Osteocyte (in vitro differentiated cells): ENCODE measurements at regions not wholly inside any gene's neighbourhood (a gene's known extent, or its start where the extent isn't known, plus 50 kb on each side); places are given as distances from the start of the nearest gene placed in this dataset.
"Not testable (repeated sequence)": the region's sequence is repeated elsewhere in the genome, so short reads cannot be mapped to it uniquely, and the experiment has no call there.

ENCODE experiments used
- DNase-seq: peaks from one replicate; pipeline ENCODE4 v3.0.0; 2021; ENCODE audit warnings: mixed read lengths; ENCODE audit not compliant: unreplicated experiment; ENCODE audit errors: extremely low spot score
- H3K27ac Mint-ChIP-seq: one replicate; pipeline ENCODE4 v1.8.0; 2021; ENCODE audit warnings: mild to moderate bottlenecking, mixed read lengths; ENCODE audit not compliant: unreplicated experiment
- H3K27me3 Mint-ChIP-seq: one replicate; pipeline ENCODE4 v1.8.0; 2021; ENCODE audit warnings: mixed read lengths; ENCODE audit not compliant: unreplicated experiment
- H3K36me3 Mint-ChIP-seq: one replicate; pipeline ENCODE4 v1.8.0; 2021; ENCODE audit warnings: mixed read lengths; ENCODE audit not compliant: unreplicated experiment
- H3K4me1 Mint-ChIP-seq: one replicate; pipeline ENCODE4 v1.8.0; 2021; ENCODE audit warnings: mixed read lengths; ENCODE audit not compliant: unreplicated experiment
- H3K4me3 Mint-ChIP-seq: one replicate; pipeline ENCODE4 v1.8.0; 2021; ENCODE audit warnings: mild to moderate bottlenecking, moderate library complexity, mixed read lengths; ENCODE audit not compliant: unreplicated experiment
- H3K9me3 Mint-ChIP-seq: one replicate; pipeline ENCODE4 v1.8.0; 2021; ENCODE audit warnings: mixed read lengths; ENCODE audit not compliant: unreplicated experiment
- TF ChIP-seq, protein P1 (sequence below): fragments of 200-600 bp; sonication (generic); IDR thresholded peaks from 2 replicates; pipeline ENCODE4 v1.5.0; 2021; ENCODE audit warnings: antibody characterized with exemption, mild to moderate bottlenecking, moderate library complexity

DNA sequence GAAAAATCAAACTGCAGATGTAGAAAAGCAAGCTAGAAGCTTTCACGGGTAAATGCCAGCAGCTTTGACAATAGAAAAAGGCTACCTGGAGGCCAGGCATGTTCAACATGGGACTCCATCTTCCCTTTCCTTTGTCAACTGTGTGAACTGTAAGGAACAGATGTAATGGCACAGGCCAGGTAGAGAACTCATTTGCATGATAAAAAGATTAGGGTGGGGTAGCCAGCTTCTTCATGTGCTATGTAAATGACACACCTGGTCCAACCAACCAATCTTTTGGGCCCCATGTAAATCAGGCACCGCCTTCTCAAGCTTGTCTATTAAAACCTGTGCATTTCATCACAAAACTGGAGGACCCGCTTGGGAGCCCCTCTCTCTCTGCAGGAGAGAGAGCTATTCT lies 686.5 kb upstream of the GOLIM4 start:
- TF ChIP-seq, protein P1, sequence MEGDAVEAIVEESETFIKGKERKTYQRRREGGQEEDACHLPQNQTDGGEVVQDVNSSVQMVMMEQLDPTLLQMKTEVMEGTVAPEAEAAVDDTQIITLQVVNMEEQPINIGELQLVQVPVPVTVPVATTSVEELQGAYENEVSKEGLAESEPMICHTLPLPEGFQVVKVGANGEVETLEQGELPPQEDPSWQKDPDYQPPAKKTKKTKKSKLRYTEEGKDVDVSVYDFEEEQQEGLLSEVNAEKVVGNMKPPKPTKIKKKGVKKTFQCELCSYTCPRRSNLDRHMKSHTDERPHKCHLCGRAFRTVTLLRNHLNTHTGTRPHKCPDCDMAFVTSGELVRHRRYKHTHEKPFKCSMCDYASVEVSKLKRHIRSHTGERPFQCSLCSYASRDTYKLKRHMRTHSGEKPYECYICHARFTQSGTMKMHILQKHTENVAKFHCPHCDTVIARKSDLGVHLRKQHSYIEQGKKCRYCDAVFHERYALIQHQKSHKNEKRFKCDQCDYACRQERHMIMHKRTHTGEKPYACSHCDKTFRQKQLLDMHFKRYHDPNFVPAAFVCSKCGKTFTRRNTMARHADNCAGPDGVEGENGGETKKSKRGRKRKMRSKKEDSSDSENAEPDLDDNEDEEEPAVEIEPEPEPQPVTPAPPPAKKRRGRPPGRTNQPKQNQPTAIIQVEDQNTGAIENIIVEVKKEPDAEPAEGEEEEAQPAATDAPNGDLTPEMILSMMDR, result no peak
- no peaks in the 10 kb centered on the region for H3K27me3 Mint-ChIP-seq
- no peak for DNase-seq
- H3K36me3 Mint-ChIP-seq, result no peaks in the 10 kb centered on the region
- H3K4me1 Mint-ChIP-seq, result peaks cover 4% of the 10 kb centered on the region
- H3K9me3 Mint-ChIP-seq, result peaks cover 33% of the 10 kb centered on the region
- no peak overlapping the region for H3K4me3 Mint-ChIP-seq
- H3K27ac Mint-ChIP-seq, result no peak overlapping the region

DNA sequence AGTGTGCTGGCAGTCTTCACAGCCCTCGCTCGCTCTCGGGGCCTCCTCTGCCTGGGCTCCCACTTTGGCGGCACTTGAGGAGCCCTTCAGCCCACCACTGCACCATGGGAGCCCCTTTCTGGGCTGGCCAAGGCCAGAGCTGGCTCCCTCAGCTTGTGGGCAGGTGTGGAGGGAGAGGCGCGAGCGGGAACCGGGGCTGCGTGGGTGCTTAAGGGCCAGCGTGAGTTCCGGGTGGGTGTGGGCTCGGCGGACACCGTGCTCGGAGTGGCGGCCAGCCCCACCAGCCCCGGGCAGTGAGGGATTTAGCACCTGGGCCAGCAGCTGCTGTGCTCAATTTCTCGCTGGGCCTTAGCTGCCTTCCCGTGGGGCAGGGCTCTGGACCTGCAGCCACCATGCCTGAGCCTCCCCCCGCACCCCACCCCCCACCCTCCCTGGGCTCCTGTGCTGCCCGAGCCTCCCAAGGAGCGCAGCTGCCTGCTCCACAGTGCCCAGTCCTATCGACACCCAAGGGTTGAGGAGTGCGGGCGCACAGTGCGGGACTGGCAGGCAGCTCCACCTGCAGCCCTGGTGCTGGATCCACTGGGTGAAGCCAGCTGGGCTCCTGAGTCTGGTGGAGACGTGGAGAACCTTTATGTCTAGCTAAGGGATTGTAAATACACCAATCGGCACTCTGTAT lies 684.4 kb upstream of the GOLIM4 start:
- not testable (repeated sequence) for H3K27ac Mint-ChIP-seq, H3K4me1 Mint-ChIP-seq, DNase-seq, H3K36me3 Mint-ChIP-seq, H3K4me3 Mint-ChIP-seq, H3K27me3 Mint-ChIP-seq
- H3K9me3 Mint-ChIP-seq, result peaks cover 22% of the 10 kb centered on the region

DNA sequence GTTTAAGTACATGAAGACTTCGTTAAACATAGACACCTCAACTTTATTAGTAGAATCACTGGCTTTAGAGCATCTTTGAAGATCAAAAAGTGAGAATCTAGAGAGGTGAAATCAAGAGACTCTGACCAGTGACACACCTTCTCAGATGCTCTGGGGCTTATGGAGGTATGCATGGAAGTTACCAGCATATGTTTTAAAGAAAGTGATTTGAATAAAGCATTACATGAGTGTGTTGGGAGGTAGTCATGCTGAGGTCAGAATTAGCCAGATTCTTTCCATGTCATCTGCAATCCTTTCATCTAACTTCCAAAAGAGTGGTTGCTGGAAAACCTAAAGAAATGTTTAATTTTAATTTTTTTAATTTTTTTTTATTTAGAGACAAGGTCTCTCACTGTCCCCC lies 658.0 kb upstream of the GOLIM4 start:
- H3K4me1 Mint-ChIP-seq, result no peaks in the 10 kb centered on the region
- no peaks in the 10 kb centered on the region for H3K9me3 Mint-ChIP-seq
- no peak overlapping the region for H3K4me3 Mint-ChIP-seq
- H3K36me3 Mint-ChIP-seq, result no peaks in the 10 kb centered on the region
- TF ChIP-seq, protein P1, result no peak
- H3K27ac Mint-ChIP-seq, result no peak overlapping the region
- no peak for DNase-seq
- H3K27me3 Mint-ChIP-seq, result no peaks in the 10 kb centered on the region

DNA sequence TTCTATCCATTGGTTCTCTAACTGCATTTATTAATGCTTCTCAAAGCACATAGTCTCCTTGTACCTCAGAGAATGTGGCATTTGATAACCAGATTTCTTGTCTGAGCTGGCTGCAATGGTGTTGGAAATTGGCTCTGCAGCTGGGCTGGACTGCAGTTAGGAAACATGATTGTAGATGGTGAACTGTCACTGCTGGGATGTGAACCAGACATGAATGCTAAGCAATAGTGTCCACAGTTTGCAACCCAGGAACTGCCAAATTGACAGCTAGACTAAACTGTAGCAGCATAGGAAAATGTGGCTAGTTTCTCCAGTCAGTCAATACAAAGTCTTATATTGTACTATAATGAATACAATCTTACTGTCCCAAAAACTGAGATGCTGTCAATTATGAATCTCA lies 656.6 kb upstream of the GOLIM4 start:
- TF ChIP-seq, protein P1, result no peak
- no peak for DNase-seq
- Mint-ChIP-seq H3K27me3 (no peaks in the 10 kb centered on the region), H3K4me3 (no peak overlapping the region), H3K4me1 (no peaks in the 10 kb centered on the region), H3K27ac (no peak overlapping the region), H3K9me3 (no peaks in the 10 kb centered on the region), H3K36me3 (no peaks in the 10 kb centered on the region)

DNA sequence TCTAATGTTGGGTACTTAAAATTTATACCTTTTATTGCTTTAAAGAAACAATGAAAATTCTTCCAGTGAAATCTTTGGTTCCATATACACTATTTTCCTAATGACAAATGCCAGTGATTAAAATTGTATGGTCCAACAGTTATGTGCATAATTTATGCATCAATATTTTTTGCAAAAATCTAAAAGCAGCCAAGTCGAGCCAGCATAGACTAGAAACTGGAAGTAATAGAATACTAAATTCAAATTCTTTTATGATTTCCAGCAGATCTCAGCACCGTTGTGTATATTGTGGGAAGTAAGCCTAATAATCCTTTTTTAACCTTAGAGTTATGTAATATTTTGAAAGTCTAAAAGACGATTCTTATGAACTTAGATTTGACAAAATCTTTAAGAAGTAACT lies 652.0 kb upstream of the GOLIM4 start:
- peaks cover 14% of the 10 kb centered on the region for H3K9me3 Mint-ChIP-seq

More for the DNA sequence above, 652.0 kb upstream of the GOLIM4 start:
- Mint-ChIP-seq H3K27ac (no peak overlapping the region), H3K36me3 (no peaks in the 10 kb centered on the region), H3K27me3 (no peaks in the 10 kb centered on the region), H3K4me3 (no peak overlapping the region), H3K4me1 (no peaks in the 10 kb centered on the region)
- TF ChIP-seq, protein P1, result no peak
- DNase-seq, result no peak
